Hepatocyte (in vitro differentiated cells): ENCODE measurements at regions not wholly inside any gene's neighbourhood (a gene's known extent, or its start where the extent isn't known, plus 50 kb on each side); places are given as distances from the start of the nearest gene placed in this dataset.

Experiments used
- DNase-seq: peaks from one replicate; pipeline ENCODE4 v3.0.0-alpha.2; 2016; ENCODE audit warnings: low spot score
- H2AFZ ChIP-seq: fragments of 200-600 bp; sonication (generic); 2 replicates; pipeline ENCODE4 v1.6.0; 2016; ENCODE audit warnings: antibody characterized with exemption, mild to moderate bottlenecking
- H3K27ac ChIP-seq: fragments of 200-600 bp; sonication (generic); 2 replicates; pipeline ENCODE4 v1.5.1; 2016; ENCODE audit warnings: mild to moderate bottlenecking
- H3K27me3 ChIP-seq: fragments of 200-600 bp; sonication (generic); 2 replicates; pipeline ENCODE4 v1.6.1; 2016
- H3K36me3 ChIP-seq: fragments of 200-600 bp; sonication (generic); replicated peaks from 2 replicates; pipeline ENCODE4 v1.5.1; 2016; ENCODE audit warnings: low read depth; ENCODE audit not compliant: insufficient read depth
- H3K4me1 ChIP-seq: fragments of 200-600 bp; sonication (generic); 2 replicates; pipeline ENCODE4 v1.5.1; 2016; ENCODE audit warnings: mild to moderate bottlenecking, moderate library complexity; ENCODE audit not compliant: insufficient read depth
- H3K4me2 ChIP-seq: fragments of 200-600 bp; sonication (generic); 2 replicates; pipeline ENCODE4 v1.6.0; 2016
- H3K4me3 ChIP-seq: fragments of 200-600 bp; sonication (generic); 2 replicates; pipeline ENCODE4 v1.5.1; 2016; ENCODE audit warnings: mild to moderate bottlenecking
- H3K79me2 ChIP-seq: fragments of 200-600 bp; sonication (generic); 2 replicates; pipeline ENCODE4 v1.6.0; 2017; ENCODE audit warnings: mild to moderate bottlenecking
- H3K9me2 ChIP-seq: fragments of 200-600 bp; sonication (generic); replicated peaks from 2 replicates; pipeline ENCODE4 v1.6.0; 2017; ENCODE audit warnings: mild to moderate bottlenecking; ENCODE audit not compliant: insufficient read depth
- H3K9me3 ChIP-seq: fragments of 200-600 bp; sonication (generic); 2 replicates; pipeline ENCODE4 v1.5.1; 2016; ENCODE audit warnings: low read depth, mild to moderate bottlenecking
- H4K20me1 ChIP-seq: fragments of 200-600 bp; sonication (generic); 2 replicates; pipeline ENCODE4 v1.6.0; 2016; ENCODE audit warnings: mild to moderate bottlenecking; ENCODE audit not compliant: insufficient read depth, poor library complexity, severe bottlenecking
- EZH2 ChIP-seq: fragments of 200-600 bp; sonication (generic); IDR thresholded peaks from 2 replicates; pipeline ENCODE4 v1.6.1; 2016; ENCODE audit warnings: antibody characterized with exemption, mild to moderate bottlenecking, borderline replicate concordance
- EZH2phosphoT487 ChIP-seq: fragments of 200-600 bp; sonication (generic); IDR thresholded peaks from one replicate; pipeline ENCODE4 v1.6.1; 2018; ENCODE audit warnings: antibody characterized with exemption, mild to moderate bottlenecking, low read depth, moderate library complexity; ENCODE audit not compliant: unreplicated experiment, severe bottlenecking
- WGBS: methylation state at CpG from one replicate; pipeline ENCODE4 v1.1.6; 2016; ENCODE audit warnings: low lambda C conversion rate; ENCODE audit errors: missing lambda C conversion rate; 5-methylcytosine and 5-hydroxymethylcytosine counted together
- TF ChIP-seq, protein P1 (sequence below): fragments of 200-600 bp; sonication (generic); IDR thresholded peaks from 2 replicates; pipeline ENCODE4 v1.5.1; 2016; ENCODE audit warnings: antibody characterized with exemption, mild to moderate bottlenecking; ENCODE audit not compliant: poor library complexity

DNA sequence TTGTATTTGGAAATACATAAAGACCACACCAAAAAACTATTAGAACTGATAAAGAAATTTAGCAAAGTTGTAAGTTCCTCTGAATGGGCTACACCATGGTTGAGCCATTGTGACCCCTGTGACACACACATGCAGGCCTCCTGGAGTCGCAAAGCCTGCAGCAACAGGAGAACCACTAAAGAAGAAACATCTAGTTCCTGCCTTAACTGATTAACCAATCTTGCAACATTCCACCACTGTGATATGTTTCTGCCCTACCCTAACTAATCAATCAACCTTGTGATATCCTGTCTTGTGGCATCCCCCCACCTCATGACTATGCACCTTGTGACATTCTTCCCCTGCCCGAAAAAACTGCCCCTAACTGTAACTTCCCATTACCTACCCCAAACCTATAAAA is 401.8 kb downstream of the PRDM5 start:
- H2AFZ ChIP-seq = no peak overlapping the region
- no peaks in the 10 kb centered on the region for H3K9me3 ChIP-seq
- peaks cover 3% of the 10 kb centered on the region for H3K4me1 ChIP-seq
- TF ChIP-seq EZH2 = no peak
- TF ChIP-seq, protein P1, sequence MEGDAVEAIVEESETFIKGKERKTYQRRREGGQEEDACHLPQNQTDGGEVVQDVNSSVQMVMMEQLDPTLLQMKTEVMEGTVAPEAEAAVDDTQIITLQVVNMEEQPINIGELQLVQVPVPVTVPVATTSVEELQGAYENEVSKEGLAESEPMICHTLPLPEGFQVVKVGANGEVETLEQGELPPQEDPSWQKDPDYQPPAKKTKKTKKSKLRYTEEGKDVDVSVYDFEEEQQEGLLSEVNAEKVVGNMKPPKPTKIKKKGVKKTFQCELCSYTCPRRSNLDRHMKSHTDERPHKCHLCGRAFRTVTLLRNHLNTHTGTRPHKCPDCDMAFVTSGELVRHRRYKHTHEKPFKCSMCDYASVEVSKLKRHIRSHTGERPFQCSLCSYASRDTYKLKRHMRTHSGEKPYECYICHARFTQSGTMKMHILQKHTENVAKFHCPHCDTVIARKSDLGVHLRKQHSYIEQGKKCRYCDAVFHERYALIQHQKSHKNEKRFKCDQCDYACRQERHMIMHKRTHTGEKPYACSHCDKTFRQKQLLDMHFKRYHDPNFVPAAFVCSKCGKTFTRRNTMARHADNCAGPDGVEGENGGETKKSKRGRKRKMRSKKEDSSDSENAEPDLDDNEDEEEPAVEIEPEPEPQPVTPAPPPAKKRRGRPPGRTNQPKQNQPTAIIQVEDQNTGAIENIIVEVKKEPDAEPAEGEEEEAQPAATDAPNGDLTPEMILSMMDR = no peak
- no peak for TF ChIP-seq EZH2phosphoT487
- no peaks in the 10 kb centered on the region for H4K20me1 ChIP-seq
- no peaks in the 10 kb centered on the region for H3K27me3 ChIP-seq
- no peak overlapping the region for H3K4me2 ChIP-seq
- H3K9me2 ChIP-seq = no peaks in the 10 kb centered on the region
- no peak for DNase-seq
- no peak overlapping the region for H3K4me3 ChIP-seq
- H3K27ac ChIP-seq = no peak overlapping the region
- WGBS = 86% methylated on average over 2 of the region's 2 CpGs
- H3K79me2 ChIP-seq = no peaks in the 10 kb centered on the region
- H3K36me3 ChIP-seq = no peaks in the 10 kb centered on the region

DNA sequence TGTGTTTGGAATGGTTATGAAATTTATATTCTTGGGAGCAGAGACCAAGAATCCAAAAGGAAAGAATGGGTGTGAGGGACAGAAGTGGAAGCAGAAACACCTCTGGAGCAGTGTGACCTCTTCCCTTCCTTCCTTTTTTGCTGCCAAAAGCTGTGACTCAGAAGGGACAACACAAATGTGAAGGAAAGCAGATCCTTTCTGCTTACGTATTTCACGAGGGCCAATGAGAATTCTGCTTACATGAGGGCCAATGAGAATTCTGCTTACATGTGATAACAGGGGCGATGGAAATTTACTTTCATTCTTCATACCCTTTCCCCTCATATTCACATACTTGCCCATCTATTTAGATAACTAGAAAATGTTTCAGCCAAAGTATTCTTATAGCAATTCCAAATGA is 404.6 kb downstream of the PRDM5 start:
- 75% methylated on average over 3 of the region's 3 CpGs for WGBS
- H3K4me2 ChIP-seq = peak overlapping the region; percentile 39

DNA sequence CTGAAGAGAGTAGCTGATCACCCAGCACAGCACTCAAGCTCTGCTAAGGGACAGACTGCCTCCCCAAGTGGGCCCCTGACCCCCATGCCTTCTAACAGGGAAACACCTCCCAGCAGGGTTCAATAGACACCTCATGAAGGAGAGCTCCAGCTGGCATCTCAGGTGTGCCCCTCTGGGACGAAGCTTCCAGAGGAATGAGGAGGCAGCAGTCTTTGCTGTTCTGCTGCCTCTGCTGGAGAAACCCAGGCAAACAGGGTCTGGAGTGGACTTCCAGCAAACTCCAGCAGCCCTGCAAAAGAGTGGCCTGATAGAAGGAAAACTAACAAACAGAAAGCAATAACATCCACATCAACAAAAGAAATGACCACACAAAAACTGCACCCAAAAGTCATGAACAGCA is 412.8 kb downstream of the PRDM5 start:
- Histone ChIP-seq H3K9me3 (no peaks in the 10 kb centered on the region), H2AFZ (no peak overlapping the region), H3K4me2 (no peak overlapping the region), H3K79me2 (no peaks in the 10 kb centered on the region), H3K36me3 (no peaks in the 10 kb centered on the region), H3K27me3 (no peaks in the 10 kb centered on the region), H3K4me1 (no peaks in the 10 kb centered on the region), H3K9me2 (no peaks in the 10 kb centered on the region), H3K4me3 (no peak overlapping the region), H4K20me1 (no peaks in the 10 kb centered on the region), H3K27ac (no peak overlapping the region)
- DNase-seq = no peak
- TF ChIP-seq, protein P1 = no peak
- TF ChIP-seq EZH2 (no peak), EZH2phosphoT487 (no peak)
- WGBS = 92% methylated on average over 1 of the region's 1 CpG

More for the DNA sequence above, 404.6 kb downstream of the PRDM5 start:
- Histone ChIP-seq H2AFZ (peak overlapping the region; percentile 58), H3K4me1 (no peaks in the 10 kb centered on the region), H3K9me3 (no peaks in the 10 kb centered on the region), H3K9me2 (no peaks in the 10 kb centered on the region), H3K36me3 (no peaks in the 10 kb centered on the region), H3K79me2 (no peaks in the 10 kb centered on the region), H3K27me3 (no peaks in the 10 kb centered on the region), H3K27ac (peak overlapping the region; percentile 60), H4K20me1 (no peaks in the 10 kb centered on the region), H3K4me3 (no peak overlapping the region)
- DNase-seq = peak; percentile 37
- TF ChIP-seq EZH2phosphoT487 = no peak
- TF ChIP-seq, protein P1 = no peak
- no peak for TF ChIP-seq EZH2

DNA sequence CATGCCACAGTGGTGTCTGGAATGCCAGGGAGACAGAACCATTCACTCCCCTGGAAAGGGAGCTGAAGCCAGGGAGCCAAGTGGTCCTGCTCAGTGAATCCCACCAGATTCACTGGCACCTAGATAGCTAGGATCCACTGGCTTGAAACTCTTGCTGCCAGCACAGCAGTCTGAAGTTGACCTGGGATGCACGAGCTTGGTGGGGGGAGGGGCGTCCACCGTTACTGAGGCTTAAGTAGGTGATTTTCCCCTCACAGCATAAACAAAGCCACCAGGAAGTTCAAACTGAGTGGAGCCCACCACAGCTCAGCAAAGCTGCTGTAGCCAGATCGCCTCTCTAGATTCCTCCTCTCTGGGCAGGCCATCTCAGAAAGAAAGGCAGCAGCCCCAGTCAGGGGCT is 413.3 kb downstream of the PRDM5 start:
- no peaks in the 10 kb centered on the region for H3K27me3 ChIP-seq

More for the DNA sequence above, 413.3 kb downstream of the PRDM5 start:
- no peaks in the 10 kb centered on the region for H3K9me2 ChIP-seq
- no peak overlapping the region for H3K4me2 ChIP-seq
- no peak overlapping the region for H2AFZ ChIP-seq
- H3K27ac ChIP-seq = no peak overlapping the region
- H4K20me1 ChIP-seq = no peaks in the 10 kb centered on the region
- WGBS = 40% methylated on average over 4 of the region's 4 CpGs
- no peaks in the 10 kb centered on the region for H3K36me3 ChIP-seq
- TF ChIP-seq EZH2 (no peak), EZH2phosphoT487 (no peak)
- TF ChIP-seq, protein P1 = no peak
- H3K4me3 ChIP-seq = no peak overlapping the region
- no peak for DNase-seq
- H3K9me3 ChIP-seq = no peaks in the 10 kb centered on the region
- no peaks in the 10 kb centered on the region for H3K4me1 ChIP-seq
- H3K79me2 ChIP-seq = no peaks in the 10 kb centered on the region
